ENCODE measurements at regions not wholly inside any gene's neighbourhood (a gene's known extent, or its start where the extent isn't known, plus 50 kb on each side); places are given as distances from the start of the nearest gene placed in this dataset.

- intact Hi-C loops (cut with micrococcal nuclease), result no loop called here
- TF ChIP-seq CTCF (IDR thresholded peaks at IDR 0.05) (no peak), EZH2 (IDR thresholded peaks at IDR 0.05; ENCODE audit: borderline replicate concordance, insufficient read depth, low read depth, low read length, poor library complexity, severe bottlenecking) (no peak)
- Histone ChIP-seq H3K79me2 (ENCODE audit: control insufficient read depth, insufficient read depth, low read length) (no peaks in the 10 kb centered on the region), H3K4me3 (ENCODE audit: control extremely low read depth in 1 of 5, extremely low read depth in 1 of 5, insufficient read depth in 1 of 5, low read depth in 2 of 5, low read length in 4 of 5) (no peak overlapping the region), H3K36me3 (replicated peaks in 1 of 2; ENCODE audit: control extremely low read depth in 1 of 2, control insufficient read depth in 1 of 2, extremely low read depth in 1 of 2, insufficient read depth in 2 of 2, low read length in 1 of 2) (no peaks in the 10 kb centered on the region), H3K27ac (ENCODE audit: low read length in 2 of 2) (no peak overlapping the region), H3K4me1 (ENCODE audit: control insufficient read depth in 2 of 2, insufficient read depth in 2 of 2, low read length in 2 of 2) (no peaks in the 10 kb centered on the region), H3K9me3 (ENCODE audit: control extremely low read depth in 1 of 3, control insufficient read depth in 2 of 3, insufficient read depth in 1 of 3, low read length in 2 of 3) (no peaks in the 10 kb centered on the region), H2AFZ (ENCODE audit: insufficient read depth, low read depth, low read length, poor library complexity, severe bottlenecking) (no peak overlapping the region), H3K9ac (ENCODE audit: low read length) (no peak overlapping the region), H4K20me1 (ENCODE audit: control insufficient read depth, insufficient read depth, low read length, poor library complexity, severe bottlenecking) (no peaks in the 10 kb centered on the region), H3K27me3 (replicated peaks in 1 of 4; ENCODE audit: control extremely low read depth in 1 of 4, control insufficient read depth in 3 of 4, insufficient read depth in 4 of 4, low read length in 3 of 4) (no peaks in the 10 kb centered on the region), H3K4me2 (replicated peaks; ENCODE audit: low read depth, low read length, poor library complexity, severe bottlenecking) (no peak overlapping the region)
- ATAC-seq (ENCODE audit: low read depth) (no peak), DNase-seq (no peak)
- ChIA-PET CTCF (no interaction called here), POLR2A (no interaction called here)
- no peaks in the 10 kb centered on the region for H3K9me3 Mint-ChIP-seq (ENCODE audit: insufficient read depth)
- no peaks in the 10 kb centered on the region for H3K4me1 Mint-ChIP-seq
- H3K27ac Mint-ChIP-seq, result no peak overlapping the region
- no peak overlapping the region for H3K4me3 Mint-ChIP-seq
- 95% methylated on average over 2 of the region's 2 CpGs for WGBS (ENCODE audit: insufficient coverage)
- no peaks in the 10 kb centered on the region for H3K27me3 Mint-ChIP-seq
Observed at GRCh38 chr12:73841963-73842362, 695.7 kb upstream of the ATXN7L3B start.

- H3K27ac Mint-ChIP-seq, result no peak overlapping the region
- no peaks in the 10 kb centered on the region for H3K4me1 Mint-ChIP-seq
- DNase-seq (no peak), ATAC-seq (ENCODE audit: low read depth) (no peak)
- Histone ChIP-seq H3K4me2 (replicated peaks; ENCODE audit: low read depth, low read length, poor library complexity, severe bottlenecking) (no peak overlapping the region), H3K9me3 (ENCODE audit: control extremely low read depth in 1 of 3, control insufficient read depth in 2 of 3, insufficient read depth in 1 of 3, low read length in 2 of 3) (peaks cover 0 to 2% (median 0%) of the 10 kb centered on the region in 3 donors), H3K27ac (ENCODE audit: low read length in 2 of 2) (no peak overlapping the region), H3K4me1 (ENCODE audit: control insufficient read depth in 2 of 2, insufficient read depth in 2 of 2, low read length in 2 of 2) (no peaks in the 10 kb centered on the region), H3K4me3 (ENCODE audit: control extremely low read depth in 1 of 5, extremely low read depth in 1 of 5, insufficient read depth in 1 of 5, low read depth in 2 of 5, low read length in 4 of 5) (no peak overlapping the region), H3K79me2 (ENCODE audit: control insufficient read depth, insufficient read depth, low read length) (no peaks in the 10 kb centered on the region), H3K36me3 (replicated peaks in 1 of 2; ENCODE audit: control extremely low read depth in 1 of 2, control insufficient read depth in 1 of 2, extremely low read depth in 1 of 2, insufficient read depth in 2 of 2, low read length in 1 of 2) (no peaks in the 10 kb centered on the region), H4K20me1 (ENCODE audit: control insufficient read depth, insufficient read depth, low read length, poor library complexity, severe bottlenecking) (no peaks in the 10 kb centered on the region), H2AFZ (ENCODE audit: insufficient read depth, low read depth, low read length, poor library complexity, severe bottlenecking) (no peak overlapping the region), H3K9ac (ENCODE audit: low read length) (no peak overlapping the region), H3K27me3 (replicated peaks in 1 of 4; ENCODE audit: control extremely low read depth in 1 of 4, control insufficient read depth in 3 of 4, insufficient read depth in 4 of 4, low read length in 3 of 4) (no peaks in the 10 kb centered on the region)
- no peak overlapping the region for H3K4me3 Mint-ChIP-seq
- no peaks in the 10 kb centered on the region for H3K9me3 Mint-ChIP-seq (ENCODE audit: insufficient read depth)
- intact Hi-C loops (cut with micrococcal nuclease), result no loop called here
- TF ChIP-seq EZH2 (IDR thresholded peaks at IDR 0.05; ENCODE audit: borderline replicate concordance, insufficient read depth, low read depth, low read length, poor library complexity, severe bottlenecking) (no peak), CTCF (IDR thresholded peaks at IDR 0.05) (no peak)
- CTCF ChIA-PET, result no interaction called here
- H3K27me3 Mint-ChIP-seq, result no peaks in the 10 kb centered on the region
- POLR2A ChIA-PET, result no interaction called here
- WGBS (ENCODE audit: insufficient coverage), result no CpG with 5 or more reads among the region's 2 CpGs
Observed at GRCh38 chr12:73863546-73863945, 674.1 kb upstream of the ATXN7L3B start.

Measured in B cell (primary cell).